ENCODE measurements at regions not wholly inside any gene's neighbourhood (a gene's known extent, or its start where the extent isn't known, plus 50 kb on each side); places are given as distances from the start of the nearest gene placed in this dataset.
"Not testable (repeated sequence)": the region's sequence is repeated elsewhere in the genome, so short reads cannot be mapped to it uniquely, and the experiment has no call there.

DNA sequence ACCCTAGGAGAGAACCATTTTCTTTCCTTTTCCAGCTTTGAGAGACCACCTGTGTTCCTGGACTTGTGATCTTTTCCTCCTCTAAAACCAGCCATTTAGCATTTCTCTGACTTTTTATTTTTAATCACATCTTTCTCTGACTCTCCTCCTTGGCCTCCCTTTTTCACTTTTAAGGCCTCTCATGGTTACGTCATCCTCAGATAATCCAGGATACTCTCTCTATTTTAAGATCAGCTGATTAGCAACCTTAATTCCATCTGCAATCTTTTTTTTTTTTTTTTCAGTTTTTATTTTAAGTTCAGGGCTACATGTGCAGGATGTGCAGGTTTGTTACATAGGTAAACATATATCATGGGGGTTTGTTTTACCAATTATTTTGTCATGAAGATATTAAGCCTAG lies 54.0 kb downstream of the RFPL4B start:
- DNase-seq: no peak

DNA sequence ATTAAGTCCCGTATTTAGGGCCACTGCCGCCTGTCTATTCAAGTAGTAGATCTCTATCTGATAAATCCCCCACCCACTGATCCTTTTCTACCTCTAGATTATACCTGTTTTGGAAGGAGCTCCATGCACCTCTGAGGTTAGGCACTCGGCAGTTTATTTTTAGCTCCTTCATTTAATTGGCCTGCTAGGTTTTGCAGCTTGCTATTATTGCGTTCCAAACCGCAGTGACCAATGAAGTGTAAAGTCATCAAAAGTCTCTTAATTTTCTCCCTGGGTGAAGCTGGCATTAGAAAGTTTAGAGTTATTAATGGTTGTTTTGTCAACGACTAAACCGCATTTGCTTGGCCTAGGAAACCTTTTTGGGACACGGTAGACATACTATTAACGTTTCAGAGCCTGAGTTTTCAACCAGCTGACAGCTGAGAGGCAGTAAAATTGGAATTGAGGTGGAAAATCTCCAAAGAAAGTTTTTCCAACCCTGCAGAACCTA lies 60.0 kb downstream of the RFPL4B start:
- DNase-seq: no peak

DNA sequence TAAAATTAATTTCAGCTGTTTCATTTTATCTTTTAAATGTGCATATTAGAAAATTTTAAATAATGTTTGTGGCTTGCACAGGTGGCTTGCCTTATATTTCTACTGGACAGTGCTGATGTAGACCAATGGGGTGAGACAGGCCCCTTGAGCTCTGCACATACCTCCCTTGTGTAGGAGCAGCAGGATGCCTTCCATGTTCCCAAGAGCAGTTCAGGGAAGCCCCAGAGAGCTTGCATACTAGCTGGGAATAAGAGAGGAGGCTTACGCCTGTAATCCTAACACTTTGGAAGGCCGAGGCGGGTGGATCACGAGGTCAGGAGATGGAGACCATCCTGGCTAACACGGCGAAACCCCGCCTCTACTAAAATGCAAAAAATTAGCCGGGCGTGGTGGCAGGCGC lies 61.4 kb downstream of the RFPL4B start:
- DNase-seq: no peak

DNA sequence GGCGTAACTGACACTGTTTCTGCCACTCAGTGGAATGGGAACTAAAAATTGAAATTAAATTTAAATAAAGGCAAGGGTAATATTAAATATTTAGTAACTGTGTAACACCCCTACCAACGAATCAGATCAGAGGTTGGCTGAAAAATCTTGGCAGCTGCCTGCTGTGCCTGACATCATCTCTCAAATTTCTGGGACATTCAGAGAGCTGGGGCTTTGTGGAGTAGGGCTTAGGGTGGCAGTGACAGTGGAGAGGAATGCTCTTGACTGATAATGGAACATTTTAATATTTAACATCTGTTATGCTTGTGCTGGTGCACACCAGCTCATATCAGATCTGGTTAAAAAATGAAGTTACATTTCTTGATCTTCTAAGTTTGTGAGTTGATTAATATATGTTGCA lies 62.2 kb downstream of the RFPL4B start:
- DNase-seq: no peak

DNA sequence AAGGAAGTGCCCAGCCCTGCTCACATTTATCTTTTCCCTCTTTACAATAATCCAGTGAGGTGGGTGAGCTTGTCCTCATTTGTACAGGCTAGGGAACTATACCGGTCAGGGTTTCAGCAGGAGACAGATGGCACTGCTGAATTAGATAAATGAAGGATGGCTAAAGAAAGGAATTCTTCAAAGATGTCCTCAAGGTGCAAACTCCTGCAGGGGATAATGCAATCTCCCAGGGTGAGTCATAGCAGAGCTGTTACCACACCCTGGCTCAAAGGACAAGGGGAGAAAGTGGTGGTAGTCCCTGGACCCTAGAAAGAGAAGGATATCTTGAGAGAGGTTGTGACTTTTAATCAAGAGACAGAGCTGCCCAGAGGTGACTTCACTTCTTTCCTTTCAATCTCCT lies 66.7 kb downstream of the RFPL4B start:
- no peak for DNase-seq

DNA sequence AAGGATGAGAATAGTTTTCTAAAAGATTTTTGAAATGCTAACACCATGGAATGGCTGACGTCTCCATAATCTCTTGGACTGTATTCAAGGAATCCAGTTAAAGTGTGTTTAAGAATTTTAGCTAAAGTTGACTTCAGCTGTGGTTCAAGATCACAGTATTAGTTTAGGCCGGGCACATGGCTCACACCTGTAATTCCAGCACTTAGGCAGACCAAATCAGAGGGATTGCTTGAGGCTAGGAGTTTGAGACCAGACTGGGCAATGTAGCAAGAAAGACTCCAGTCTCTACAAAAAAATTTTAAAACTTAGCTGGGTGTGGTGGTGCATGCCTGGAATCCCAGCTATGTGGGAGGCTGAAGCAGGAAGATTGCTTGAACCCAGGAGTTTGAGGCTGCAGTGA lies 68.2 kb downstream of the RFPL4B start:
- DNase-seq: no peak

DNA sequence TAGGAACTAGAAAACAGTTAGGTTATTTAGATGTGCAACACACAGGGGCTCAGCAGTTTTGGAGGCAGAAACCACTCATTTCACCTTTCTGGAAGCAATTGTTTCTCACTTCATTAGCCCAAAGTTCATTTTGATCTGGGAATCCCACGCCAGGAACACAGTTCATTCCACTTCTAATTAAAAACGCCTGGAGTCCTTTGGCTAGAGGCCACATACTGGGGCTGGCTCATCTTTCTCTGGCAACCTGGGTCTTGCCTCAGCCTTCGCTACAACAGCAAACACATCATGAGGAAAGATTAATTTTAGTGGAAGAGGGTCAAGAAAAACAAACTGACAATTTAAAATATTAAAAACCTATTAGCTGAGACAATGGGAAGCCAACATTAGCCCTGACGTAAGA lies 69.7 kb downstream of the RFPL4B start:
- DNase-seq: no peak

DNA sequence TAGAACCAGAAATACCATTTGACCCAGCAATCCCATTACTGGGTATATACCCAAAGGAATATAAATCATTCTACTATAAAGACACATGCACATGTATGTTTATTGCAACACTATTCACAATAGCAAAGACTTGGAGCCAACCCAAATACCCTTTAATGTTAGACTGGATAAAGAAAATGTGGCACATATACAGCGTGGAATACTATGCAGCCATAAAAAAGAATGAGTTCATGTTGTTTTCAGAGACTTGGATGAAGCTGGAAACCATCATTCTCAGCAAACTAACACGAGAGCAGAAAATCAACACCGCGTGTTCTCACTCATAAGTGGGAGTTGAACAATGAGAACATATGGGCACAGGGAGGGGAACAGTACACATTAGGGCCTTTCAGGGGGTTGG lies 79.9 kb downstream of the RFPL4B start:
- not testable (repeated sequence) for DNase-seq

DNA sequence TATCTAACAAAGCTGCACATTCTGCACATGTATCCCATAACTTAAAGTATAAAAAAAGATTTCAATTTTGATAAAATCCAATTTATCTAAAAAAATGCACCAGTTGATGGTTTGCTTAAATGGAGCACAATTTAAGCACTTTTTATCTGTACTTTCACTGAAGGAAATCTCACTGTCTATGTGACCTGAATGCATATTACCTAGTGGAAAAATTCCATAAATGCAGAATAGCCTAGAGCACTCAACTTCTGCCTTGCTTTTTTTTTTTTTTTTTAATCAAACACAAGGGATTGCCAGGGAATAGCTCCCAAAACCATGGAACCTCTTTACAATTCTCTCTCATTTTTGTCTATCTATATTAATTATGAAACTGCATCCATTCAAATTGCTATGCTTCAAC lies 80.4 kb downstream of the RFPL4B start:
- no peak for DNase-seq

DNA sequence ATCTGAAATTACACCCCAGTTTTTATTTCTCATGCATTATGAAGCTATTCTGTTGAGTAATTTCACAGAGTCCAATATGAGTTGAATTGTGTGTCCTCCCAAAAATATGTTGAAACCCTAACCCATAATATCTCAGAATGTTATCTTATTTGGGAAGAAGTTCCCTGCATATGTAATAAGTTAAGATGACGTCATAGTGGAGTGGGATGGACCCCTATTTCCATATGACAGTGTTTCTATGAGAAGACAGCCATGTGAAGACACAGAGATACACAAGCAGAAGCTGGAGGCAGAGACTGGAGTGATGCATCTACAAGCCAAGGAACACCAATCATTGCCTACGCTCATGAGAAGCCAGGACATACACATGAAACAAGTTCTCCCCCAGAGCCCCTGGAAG lies 81.3 kb downstream of the RFPL4B start:
- no peak for DNase-seq

DNA sequence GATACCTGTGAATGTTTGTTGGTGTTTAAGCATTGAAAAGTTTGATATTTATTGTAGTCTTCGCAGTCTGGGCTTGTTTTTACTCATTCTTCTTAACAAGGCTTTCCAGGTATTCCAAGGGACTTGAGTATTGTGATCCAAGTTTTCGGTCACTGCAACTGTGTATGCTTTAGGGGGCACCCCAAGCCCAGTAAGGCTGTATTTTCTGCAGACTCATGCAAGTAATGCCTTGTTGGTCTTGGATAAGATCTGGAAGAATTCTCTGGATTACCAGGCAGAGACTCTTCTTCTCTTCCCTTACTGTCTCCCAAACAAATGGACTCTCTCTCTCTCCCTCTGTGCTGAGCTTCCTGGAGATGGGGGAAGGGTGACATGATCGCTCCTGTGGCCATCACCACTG lies 82.1 kb downstream of the RFPL4B start:
- DNase-seq: no peak

DNA sequence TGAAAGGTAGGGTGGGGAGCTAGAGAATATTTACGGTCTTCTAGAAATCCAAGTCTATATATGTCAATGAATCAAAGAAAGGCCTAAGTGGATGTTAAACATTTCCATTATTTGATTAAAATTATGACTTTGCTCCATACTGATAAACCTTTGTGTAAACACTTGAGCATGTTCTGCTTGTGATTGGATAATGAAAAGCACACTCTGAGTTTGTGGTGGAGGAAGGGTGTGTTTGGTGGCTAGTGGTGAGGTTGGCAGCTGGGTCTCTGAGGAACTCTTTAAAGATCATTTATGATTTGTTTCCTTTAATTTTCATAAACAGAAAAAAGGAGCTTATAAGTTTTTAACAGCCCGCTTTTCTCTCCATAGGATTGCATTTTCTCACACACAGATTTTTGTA lies 84.7 kb downstream of the RFPL4B start:
- no peak for DNase-seq

DNA sequence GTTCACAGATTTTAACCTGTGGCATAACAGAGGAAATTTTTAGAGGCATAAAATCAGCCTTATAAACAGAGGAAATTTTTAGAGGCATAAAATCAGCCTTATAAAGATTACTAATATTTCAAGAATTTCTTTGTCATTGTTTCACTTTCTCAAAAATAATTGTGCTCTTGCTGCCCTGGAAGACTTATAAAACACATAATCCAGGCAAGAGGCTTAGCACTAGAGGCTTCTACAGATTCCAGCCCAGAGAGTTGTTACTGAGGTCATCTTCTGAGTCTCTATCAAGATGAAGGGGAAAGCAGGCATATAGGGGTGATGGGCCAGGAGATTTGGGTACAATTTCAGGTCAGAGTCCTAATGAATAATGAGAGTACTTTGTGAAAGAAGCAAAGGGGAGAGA lies 85.7 kb downstream of the RFPL4B start:
- DNase-seq: no peak

DNA sequence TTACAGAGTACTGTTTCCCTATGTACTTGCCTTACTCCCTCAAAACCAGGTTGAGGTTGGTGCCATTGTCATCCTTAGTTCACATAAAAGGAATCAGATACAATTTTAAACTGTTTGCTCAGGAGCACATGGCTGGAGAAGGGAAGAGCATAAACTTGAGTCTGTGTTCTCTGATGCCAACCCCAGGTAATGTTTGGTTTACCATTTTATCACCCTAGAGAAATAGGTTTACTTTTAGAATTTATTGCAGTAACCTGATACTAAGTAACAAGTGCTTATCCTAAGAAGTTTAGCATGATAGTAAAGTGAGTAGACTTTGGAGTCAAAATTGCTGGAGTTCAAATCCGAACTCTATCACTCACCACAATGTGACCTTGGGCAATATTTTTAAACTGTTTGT lies 86.3 kb downstream of the RFPL4B start:
- DNase-seq: no peak

DNA sequence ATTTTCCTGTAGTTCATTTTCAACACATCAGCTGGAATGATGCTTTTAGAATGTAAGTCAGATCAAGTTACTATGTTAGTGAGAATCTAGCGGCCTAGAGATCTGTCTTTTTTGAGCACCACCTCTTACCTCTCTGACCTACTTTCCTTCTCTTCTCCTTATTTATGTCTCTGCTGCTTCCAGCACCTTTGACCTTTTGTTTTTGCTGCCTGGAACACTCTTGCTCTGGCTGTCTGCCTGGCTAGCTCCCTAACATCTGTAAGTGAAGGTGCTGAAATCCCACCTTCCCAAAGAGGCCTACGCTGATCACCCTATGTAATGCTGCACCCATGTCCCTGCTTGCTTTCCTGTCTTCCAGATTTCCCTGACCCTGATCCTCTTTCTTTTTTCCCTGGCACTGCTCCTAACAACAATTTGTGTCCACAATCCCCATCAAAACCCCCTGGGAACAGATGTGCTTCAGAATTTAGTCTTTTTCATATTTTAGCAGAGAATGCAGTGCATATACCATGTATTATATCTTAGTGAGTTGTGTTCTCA lies 87.8 kb downstream of the RFPL4B start:
- DNase-seq: no peak

DNA sequence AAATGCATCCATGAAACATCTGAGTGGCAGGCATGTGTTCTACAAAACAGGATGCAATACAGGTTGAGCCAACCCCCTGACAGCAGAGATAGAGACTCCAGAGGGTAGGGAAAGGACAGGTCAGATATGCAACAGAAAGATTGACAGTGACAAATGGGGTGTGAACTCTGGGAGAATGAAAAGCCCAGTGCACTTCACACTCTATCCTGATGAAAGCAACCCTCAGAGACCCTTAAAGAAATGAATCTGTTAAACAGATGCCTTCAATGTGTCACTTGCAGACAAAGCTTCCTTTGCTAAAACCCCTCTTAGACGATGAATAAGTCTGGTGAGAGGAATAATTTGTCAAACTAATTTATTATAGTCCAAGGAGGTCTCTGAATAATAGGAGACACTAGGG lies 89.9 kb downstream of the RFPL4B start:
- no peak for DNase-seq

DNA sequence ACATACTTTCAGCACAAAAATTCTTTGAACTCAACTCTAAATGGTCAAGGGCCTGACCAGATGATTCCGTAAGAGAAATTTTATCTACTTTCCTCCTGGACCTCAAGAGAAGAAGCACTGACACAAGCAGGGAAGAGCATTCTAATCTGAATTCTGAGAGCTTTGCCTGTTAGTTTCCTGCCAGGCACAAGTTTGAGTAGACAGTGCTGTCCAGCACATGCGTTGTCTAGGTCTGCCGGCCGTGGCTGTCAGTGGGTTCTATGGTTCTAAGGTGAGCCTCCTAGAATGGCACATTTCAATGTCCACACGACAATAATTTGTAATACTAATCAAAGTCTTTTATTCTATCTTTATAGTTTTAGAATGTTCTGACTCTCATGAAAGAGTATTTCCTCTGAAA lies 91.9 kb downstream of the RFPL4B start:
- DNase-seq: no peak

DNA sequence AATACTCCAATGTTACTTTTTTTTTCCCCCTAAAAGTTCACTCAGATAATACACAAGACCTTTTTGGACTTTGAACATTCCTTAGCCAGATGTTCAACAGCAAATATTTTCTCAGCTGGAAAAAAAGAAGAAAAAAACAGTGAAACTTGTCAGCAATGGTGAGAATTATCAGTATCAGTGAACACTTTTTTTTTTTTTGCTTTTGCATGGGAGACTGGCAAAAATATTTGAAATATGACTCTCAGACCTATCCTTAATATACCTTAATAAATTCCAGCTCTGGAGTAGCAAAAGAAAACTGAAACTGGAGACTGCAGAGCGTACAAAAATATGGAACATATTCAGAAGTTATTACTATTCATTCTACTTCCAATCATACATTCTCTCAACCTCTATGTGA lies 92.3 kb downstream of the RFPL4B start:
- no peak for DNase-seq

DNA sequence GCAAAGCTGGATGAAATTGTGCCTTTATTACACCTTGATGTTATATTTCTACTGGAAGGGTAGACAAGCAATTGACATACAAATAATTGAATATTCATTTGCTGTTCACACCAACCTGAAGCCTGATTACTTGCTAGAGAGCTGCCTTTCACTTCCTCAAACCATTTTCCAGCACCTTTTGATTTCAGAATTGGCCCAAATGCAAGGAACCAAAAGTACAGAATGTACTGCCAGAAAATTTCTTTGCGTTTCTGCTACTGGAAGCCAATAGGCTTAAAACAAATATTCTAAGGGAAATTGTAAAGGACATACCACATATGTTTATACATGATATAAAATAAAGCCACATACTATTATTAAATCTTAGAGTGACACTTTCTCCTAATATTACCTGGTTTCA lies 94.5 kb downstream of the RFPL4B start:
- no peak for DNase-seq

DNA sequence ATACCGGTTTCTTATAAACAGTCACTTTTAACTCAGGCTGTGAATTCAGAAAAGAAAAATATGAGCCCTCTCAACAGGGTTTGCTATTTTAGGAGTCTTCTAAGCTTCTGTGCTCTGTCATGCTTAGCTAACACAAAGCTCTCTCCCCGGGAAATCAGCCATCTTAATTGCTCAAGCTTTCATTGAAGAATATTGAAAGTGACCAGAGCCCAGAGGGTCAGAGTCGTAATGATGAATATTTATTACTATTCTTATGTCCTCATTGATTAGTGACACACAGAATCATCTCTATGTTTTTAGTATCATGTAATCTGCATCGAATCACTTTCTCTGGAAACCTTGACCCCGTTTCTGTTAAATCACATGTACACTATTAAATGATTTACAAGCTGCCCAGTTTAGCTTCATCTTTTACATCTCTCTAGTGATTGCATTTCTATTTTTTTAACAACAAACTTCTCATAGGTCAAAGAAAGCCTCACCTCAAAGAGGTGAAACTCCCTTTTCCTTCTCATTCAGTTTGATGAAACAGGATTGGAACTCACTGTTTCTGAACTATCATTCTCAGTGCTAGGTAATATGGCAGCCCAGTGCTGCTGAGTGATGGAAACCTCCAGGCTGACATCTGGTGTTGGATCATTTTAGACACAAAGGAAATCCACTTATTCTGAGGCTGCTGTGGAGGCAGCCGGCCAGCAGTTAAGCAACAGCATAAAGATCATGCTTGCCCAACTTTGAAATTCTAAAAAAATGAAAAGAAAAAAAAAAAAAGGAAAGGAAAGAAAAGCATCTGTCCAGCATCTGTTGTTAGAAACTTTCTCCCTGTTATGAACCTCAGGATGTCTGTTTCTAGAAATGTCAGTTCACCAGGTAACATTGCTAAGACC lies 96.3 kb downstream of the RFPL4B start:
- DNase-seq: no peak

DNA sequence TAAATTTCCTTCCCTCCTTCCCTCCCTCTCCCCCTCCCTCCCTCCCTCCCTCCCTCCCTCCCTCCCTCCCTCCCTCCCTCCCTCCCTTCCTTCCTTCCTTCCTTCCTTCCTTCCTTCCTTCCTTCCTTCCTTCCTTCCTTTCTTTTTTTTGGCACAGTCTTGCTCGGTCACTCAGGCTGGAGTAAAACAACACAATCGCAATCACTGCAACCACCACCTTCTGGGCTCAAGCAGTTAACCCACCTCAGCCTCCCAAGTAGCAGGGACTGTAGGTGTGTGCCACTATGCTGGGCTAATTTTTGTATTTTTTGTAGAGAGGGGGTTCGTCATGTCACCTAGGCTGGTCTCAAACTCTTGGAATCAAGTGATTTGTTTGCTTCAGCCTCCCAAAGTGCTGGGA lies 101.7 kb downstream of the RFPL4B start:
- DNase-seq: not testable (repeated sequence)

DNA sequence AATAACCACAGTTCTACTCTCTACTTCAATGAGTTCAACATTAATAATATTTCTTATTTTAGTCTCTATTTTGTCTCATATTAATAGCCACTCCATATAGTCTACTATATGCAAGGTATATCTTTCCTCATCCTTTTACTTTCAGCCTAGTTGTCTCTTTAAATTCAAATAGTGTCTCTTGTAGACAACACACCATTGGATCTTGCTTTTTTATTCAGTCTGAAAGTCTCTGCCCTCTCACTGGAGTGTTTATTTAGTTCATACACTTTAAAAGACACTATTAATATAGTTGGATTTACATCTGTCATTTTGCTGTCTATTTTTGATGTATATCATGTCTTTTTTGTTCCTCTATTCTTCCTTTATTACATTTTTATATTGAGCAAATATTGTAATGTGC lies 103.5 kb downstream of the RFPL4B start:
- DNase-seq: no peak

DNA sequence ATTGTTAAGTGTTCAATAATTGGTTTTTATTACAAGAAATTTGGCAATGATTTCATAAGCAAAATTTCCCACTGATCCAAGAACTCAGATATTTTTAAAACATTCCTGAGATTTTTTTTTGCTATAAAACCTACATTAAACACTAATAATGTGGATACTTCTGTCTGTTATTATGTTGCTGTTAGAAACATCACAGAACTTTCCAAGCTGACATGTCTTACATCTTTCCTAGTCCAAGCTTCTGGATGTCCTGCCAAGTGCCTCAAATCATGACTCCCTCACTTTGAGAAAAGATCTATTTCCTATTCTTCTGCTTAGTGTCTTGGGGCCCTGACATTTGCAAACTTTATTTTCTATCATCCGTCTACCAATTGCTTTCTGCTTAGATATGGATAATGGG lies 110.8 kb downstream of the RFPL4B start:
- no peak for DNase-seq

DNA sequence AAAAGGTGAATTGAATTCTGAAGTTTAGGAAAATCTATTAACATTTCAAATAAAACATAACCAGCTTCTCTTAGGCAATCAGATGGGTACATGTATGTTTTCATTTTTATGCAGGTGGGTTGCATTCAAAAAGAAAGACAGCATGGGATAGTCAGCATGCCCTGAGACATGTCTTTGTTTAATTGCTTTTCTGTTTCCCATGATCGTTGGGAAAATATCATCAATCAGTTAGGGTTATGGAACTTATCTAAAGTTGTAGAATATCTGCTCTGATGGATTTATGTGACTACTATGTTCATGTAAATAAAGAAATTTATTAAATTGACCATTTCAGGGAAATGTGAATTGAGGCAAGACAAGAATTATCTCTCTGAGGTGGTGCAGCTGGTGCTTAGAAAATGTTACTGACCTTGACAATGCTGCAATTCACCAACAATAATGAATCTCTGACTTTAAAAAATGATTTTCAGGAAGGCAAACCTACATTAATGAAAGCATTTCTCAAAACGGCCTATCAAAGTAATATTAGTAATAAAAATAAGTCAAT lies 112.7 kb downstream of the RFPL4B start:
- no peak for DNase-seq

All from activated naive CD4-positive, alpha-beta T cell treated with Interleukin-2 at 50 U/mL for 16 hours (primary cell).